GM18858 (cell line): ENCODE measurements at regions not wholly inside any gene's neighbourhood (a gene's known extent, or its start where the extent isn't known, plus 50 kb on each side); places are given as distances from the start of the nearest gene placed in this dataset.
"Not testable (repeated sequence)": the region's sequence is repeated elsewhere in the genome, so short reads cannot be mapped to it uniquely, and the experiment has no call there.

Source experiments
- ATAC-seq: cut with Tn5 transposase; IDR thresholded peaks from one replicate; pipeline ENCODE4 v1.9.1; 2021; ENCODE audit not compliant: unreplicated experiment

DNA sequence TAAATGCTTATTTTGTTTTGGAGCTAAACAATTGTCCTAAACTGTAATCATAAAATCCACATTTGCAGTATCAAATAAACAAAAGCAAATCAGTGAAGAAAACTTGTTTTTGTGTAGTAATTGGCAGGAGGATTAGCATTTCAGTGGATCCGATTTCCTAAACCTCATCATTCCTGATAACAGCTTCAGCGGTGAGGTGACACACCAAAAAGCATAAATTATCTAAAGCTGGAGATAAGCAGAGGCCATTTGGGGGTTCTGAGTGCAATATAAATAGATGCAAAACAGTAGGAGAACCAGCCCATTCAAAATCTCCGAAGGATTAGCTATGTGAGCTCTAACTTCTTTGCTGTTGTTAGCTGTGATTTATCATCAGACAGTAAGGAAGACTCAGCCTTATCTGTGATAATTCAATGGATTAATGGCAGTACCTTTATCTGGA is 235.8 kb downstream of the EPHA7 start:
- ATAC-seq, result no peak

DNA sequence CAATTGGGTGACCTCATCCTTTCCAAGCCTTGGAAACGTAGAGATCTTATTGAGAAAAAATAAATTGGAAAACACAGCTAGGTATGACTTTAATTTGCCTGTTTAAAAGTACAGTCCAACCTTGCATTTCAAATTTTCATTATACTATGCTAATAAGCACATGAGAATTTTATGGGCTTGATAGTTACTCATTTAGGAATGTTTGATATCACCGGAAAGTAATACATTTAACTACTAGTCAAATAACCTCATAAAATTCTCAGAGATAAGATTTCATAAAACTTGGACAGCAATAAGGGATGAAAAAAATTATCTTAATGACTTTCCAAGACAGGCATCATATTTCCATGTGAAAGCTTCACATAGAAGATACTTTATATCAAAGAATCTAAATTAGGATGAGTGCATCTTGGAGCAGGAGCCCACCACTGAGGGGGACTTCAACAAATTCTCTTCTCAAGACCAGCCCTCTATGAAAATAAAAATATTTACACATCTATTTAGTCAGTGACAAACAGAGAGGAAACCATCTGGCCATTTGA is 236.3 kb downstream of the EPHA7 start:
- ATAC-seq, result no peak

DNA sequence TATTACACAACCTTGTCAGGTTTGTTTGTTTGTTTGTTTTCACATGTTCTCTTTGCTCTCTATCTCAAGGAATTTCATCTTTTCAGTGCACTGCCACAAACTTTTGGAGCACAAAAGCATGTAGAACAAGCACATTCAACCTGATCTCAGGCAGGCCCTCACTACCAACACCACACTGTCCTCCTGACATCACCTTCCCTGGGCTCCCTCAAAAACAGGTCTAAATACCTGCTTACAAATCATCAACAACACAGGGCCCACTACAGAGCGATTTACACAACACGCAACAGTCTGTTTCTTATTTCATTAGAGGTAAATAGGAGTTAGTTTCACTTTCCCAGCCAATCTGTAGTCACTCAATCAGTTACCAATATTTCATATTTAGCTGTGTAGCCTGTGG is 241.4 kb downstream of the EPHA7 start:
- ATAC-seq, result no peak

DNA sequence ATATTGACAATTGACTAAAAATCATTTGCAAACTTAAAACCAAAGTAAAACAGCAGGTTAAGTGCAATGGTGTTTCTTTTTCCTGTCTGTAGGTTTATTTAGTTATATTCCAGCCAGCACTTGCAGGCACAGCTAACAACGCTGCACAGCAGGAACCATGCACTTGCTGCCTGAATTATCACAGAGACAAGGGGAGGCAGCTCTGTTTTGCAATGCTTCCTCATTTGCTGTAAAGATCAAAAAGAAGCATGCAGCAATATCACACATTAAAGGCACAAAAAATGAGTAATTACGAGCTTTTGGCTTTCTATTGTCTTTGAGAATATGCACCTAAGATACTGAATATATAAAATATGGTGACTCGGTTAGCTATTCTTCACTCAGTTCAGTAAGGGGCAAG is 241.9 kb downstream of the EPHA7 start:
- no peak for ATAC-seq

DNA sequence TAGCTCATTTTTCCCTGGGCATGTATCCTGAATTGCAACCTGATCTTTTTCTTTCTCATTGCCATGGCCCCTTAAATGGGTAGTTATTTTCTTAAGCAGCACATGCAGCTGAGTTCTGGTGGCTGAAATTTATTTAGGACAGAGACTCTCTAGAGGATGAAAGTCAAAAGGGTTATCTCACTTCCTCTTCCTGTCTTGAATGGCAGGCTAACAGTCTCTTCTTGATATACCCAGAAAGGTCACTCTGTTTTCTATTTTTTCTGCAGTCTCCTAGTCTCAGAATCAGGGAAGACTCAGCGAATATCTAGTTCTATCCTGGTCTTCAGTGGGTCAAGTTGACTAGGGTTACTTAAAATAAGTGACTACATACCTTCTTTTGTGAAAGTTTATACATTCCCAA is 243.3 kb downstream of the EPHA7 start:
- ATAC-seq, result peak; percentile 98

DNA sequence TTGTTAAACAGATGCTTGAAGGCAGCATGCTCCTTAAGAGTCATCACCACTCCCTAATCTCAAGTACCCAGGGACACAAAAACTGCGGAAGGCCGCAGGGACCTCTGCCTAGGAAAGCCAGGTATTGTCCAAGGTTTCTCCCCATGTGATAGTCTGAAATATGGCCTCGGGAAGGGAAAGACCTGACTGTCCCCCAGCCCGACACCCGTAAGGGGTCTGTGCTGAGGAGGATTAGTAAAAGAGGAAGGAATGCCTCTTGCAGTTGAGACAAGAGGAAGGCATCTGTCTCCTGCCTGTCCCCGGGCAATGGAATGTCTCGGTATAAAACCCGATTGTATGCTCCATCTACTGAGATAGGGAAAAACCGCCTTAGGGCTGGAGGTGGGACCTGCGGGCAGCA is 245.8 kb downstream of the EPHA7 start:
- ATAC-seq, result not testable (repeated sequence)

DNA sequence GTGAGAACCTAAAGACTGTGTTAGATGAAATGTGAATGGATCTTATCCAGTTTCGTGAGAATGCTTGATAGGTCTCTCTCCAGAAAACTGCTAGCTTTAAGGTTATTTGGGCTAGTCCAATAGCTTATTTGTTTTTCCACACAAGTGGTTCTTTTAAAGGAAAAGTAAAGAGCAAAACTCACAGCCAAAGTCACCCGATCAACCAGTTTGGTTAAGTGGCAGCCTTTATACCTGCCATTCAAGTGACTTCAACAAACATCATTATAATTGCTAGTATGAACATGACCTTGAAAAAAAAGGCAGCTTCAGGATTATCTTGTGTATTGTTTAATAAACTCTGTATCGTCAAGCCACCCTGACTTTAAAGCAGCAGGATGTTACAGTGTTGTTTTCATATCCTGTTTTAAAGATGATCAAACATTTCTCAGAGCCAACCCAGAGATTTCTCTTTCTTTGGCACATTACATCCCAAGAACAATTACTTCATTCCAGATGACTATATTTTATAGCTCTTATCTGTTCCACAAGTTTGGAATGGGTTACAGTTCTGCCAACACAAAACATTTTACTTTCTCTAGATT is 253.4 kb downstream of the EPHA7 start:
- ATAC-seq, result no peak

DNA sequence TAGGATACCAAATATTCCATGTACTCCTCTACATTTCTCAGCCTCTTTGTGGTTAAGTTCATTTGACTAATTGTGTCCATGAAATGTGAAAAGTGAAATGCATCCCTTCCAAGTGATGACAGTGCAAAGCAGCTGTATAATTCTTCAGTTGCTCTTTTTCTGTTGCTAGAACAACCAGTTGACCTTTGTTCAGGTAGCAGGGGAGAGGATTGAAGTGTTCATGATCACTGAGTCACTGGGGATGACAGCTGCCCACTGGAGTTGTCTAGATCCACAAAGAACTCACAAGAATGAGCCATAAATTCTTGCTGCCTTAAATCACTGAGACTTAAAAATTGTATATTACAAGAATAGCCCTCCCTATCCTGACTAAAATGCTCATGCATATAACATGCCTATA is 254.6 kb downstream of the EPHA7 start:
- ATAC-seq, result no peak

DNA sequence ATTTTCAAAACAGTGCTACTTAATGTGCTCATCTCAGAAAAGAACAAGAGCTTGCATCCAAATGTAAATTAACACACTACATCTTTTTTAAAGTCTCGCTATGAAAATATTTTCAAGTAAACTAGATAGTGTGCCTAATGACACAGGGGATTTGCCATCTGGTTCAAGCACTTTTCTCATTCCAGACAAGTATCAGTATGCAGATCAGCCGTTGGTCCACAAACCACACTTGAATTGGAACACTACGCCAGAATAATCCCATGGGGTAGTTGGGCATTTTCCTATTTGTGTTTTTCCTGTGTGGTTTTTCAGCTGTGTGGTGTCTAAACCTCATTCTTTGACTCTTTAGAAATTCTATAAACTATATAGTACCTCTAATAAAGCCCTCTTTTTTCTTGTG is 256.2 kb downstream of the EPHA7 start:
- ATAC-seq, result no peak

DNA sequence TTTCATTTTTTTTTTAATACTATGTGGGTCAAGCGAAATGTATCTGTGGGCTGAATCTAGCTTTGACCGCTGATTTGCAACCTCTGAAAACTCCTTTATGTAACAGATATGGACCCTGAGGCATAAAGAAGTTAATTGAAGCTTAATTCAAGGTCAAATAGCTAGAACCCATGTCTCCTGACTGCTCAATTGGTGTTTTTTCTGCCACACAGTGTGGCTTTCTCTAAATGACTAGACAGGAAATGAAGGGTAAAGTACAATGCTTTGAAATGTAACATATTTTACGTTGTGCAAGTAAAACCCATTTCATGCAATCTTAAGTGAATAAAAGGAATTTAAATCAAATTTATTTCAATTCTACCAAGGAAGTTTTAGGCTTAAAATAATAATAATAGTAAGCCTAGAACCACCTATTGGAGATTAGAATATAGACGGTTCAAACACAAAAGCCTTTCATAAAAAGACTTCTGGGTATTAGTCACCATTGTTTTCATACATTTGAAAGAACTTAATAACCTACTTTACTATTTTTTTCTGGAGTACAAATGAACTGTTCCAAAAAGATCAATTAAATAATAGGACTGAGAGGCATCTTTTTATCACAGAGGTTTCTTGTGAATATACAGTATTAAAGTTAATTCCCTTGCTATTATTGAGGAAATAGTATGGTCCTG is 279.8 kb downstream of the EPHA7 start:
- peak; percentile 95 for ATAC-seq

DNA sequence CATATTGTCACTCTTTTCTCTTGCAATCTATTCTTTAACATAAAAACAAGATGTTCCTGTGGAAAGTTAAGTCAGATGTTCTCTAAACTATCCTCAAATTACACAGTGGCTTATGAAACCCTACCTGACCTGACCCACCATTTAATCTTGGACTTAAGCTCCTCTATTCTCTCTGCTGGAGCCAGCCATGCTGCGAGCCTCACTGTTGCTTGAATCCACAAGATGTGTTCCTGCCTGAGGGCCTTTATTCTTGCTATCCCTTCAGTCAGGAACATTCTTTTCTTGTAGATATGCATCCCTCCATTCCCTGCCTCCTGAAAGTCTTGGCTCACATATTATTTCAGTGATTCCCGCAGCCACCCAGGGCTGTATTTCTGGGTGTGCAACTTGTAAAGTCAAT is 283.2 kb downstream of the EPHA7 start:
- ATAC-seq, result no peak

DNA sequence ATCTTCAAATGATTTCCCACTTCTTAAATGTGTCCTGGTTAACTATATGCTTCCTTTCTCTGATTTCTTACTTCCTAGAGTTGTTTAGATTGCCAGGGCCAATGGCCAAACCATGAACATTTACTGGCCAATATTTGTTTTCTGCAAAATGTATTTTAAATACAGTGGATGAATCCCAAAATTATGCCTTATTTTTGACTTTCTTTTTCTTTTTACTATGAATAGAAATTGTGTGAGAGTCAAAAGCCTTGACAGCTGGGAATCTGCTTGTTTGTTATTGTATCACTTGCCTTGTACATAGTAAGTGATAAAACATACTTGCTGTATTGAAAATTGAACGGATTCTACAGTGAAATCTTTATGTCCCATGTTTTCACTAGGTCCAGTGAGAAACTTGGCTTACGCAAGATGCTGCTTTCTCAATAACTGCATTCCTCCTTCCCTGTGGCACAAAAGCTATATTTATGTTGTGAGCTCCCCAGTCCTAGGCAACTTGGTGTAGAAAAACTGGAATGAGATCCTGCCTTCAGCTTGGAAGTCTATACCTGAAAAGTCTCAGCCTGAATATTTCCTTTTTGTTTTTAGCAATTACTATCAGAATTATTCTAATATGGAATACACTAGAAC is 295.2 kb downstream of the EPHA7 start:
- no peak for ATAC-seq

DNA sequence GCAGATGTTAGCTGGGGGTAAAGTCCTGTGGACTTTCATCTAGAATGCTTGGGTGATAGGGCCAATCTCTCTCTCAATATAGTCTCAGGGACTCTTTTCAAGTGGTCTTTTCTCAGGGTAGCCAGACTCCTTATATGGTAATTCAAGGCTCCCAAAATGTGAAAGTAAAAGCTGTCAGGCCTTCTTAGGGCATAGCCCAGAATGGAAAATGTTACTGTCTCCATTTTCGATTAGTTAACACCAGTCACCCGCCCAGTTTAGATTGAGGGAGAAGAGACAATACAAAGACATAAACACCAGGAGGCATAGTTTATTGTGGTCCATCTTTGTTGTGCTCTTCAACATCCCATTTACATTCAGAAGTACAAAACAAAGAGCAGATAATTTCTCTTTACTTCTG is 295.8 kb downstream of the EPHA7 start:
- no peak for ATAC-seq

DNA sequence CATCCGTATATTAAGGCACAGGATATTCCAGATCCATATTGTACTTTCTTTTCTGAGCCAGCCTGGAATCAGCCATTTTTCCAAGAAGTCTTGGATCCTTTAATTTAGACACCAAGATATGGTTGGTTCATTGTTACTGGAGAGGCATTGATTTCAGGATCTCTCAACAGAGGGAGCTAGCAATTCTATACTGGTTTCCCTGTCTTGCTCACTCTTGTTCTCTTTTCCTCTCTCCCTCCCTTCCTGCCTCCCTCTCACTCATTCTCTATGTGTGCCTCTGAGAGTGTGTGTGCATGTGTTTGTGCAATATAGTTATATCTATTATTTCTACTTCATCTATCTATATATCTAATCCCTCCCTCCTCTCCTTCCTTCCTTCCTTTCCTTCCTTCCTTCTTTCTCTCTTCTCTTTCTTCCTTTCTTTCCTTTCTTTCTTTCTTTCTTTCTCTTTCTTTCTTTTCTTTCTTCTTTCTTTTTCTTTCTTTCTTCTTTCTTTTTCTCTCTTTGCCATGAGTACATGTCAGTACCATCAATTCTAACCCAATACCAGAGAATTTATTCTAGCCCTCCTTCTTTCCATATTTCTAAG is 299.1 kb downstream of the EPHA7 start:
- no peak for ATAC-seq

DNA sequence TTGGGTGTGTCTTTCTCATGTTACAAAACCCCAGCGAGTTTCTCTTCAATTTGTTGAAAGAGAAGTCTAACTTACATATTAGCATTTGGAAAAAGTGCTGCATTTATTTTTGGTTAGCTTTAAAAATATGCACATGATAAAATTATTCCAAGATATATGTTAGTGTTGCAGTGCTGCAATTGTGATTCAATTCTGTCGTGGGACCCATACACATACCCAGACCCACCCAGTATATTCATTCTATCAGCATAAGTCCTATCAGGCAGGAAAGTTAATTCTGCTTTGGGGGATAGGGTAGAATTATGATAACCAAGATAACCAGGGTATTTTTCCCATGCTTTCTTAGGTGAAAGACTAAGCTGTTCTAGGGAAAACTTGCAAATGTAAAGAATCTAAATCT is 313.5 kb downstream of the EPHA7 start:
- ATAC-seq, result no peak

DNA sequence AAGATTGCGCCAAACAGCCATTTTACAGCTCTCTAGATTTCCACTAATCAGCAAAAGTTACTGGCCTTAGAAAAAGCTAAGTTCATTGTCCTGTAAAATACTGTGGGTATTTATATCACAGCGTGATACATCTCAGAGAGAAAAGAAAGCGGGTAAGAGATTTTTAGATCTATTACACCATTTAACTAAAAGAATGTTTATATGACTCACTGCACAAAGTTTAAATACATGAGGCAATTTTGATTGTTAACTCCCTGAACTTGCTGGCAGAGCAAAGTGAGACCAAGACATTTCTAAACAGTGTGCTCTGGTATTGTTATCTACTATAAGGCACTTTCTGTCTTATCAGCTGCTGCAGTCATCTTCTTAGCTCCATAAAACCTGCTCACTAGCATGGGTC is 314.3 kb downstream of the EPHA7 start:
- no peak for ATAC-seq

DNA sequence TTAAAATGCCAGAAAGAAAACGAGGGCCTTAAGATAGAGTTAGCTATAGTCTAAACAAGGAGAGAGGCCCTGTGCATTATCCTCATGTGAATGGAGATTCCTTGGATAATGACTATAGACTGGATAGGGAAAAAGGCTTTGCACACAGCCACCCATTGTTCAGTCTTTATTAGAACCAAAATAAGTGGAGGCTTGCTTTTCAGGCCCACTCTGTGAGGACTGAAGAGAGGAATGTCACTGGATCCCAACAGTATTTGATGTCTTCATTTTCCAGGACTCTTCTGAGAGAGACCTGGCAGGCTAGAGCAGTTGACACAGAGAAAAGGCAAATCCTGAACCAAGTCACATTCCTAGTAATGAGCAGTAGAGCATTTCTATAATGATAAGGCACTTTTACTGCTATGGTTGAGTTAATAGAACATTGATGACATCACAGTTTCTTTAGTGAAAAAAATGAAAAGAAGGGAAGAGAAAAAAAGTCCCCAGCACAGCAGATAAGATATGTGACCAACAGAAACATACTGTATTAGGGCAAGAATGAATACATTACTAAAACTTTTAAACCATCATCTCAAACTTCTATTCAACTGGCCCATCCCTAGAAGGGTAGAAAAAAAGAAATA is 315.1 kb downstream of the EPHA7 start:
- no peak for ATAC-seq

DNA sequence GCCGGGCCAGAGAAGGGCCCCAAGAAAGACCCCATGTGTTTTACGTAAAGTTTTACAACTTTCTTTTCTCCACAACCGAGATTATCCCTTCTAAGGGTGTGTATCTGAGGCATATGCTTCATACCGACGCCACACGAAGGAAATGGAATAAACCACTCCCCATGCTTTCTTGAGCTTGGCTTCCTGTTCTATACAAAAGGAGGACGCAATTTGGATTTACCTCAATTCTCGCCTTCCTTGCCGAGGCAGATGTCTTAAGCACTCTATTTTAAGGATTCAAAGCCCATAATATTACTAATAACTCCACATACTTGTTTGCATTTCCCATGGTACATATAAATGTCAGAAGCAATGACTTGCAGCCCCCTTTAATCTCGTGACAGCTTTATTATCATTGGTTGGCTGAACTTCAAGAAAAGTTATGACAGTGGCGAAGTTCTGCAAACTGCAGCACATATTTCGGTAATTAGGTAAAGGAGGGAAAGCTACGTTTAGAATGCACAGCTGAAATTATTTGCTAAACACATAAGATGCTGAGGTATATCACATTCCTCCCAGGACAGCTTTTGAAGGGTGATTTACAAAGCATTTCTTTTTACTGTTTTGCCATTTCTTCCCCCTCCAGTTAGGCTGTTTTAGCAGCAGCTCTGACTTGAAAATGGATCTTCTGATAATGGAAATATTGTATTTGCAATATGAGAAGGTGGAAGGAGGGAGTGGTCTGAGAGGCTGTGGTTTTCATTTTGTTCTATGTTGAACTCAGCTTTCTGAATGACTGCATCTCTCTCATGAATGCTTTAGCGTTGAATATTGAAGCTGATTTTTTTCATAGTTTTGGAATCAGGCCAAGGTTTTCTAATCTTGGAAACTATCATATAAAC is 330.5 kb downstream of the EPHA7 start:
- no peak for ATAC-seq

DNA sequence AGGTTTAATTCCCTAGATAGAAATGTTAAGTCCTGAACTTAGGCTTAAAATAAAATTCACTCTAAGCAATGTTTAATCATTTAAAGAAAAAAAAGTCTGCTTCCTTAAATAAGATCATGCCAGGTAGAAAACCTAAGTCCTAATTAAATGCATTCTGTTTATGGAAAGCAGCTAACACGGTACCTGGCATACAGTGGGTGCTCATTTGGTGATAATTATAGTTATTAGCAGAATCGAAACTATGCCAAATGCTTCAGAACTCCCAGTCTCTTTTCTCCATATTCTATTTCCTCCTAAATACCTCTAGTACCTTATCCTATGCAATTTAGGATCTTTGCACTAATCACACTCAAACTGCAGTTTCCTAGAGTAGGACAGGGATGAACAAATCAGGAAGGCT is 331.8 kb downstream of the EPHA7 start:
- ATAC-seq, result no peak

DNA sequence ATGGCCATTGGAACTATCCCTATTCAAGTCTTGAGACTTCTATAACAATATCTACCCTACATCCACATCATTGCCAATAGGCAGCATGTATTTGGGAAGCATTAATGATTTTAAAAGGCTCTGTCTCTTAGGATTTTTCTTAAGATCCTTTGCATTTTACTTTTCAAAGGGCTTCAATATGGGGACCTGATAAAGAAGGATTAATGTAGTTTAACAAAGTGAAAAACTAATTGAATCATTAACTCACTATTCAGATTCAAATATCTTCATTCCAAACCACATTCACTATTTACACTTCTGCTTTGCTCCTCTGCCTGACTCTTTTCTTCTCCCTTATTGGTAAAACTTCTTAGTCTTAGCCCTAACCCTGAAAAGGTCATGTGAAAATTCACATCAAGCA is 333.0 kb downstream of the EPHA7 start:
- no peak for ATAC-seq
